Tibial nerve (tissue), 4 donors: ENCODE measurements at regions not wholly inside any gene's neighbourhood (a gene's known extent, or its start where the extent isn't known, plus 50 kb on each side); places are given as distances from the start of the nearest gene placed in this dataset.

Experiments
- DNase-seq, 2 donors: peaks; one replicate each; pipeline ENCODE4 v3.0.0-alpha.2; 2019; ENCODE audit warnings: low spot score in 2 of 2
- H3K27ac ChIP-seq, 4 donors: fragments of 200-600 bp; sonication (generic) in 3 of 4; one replicate each; pipeline ENCODE4 v1.5.1; 2017 to 2019; ENCODE audit warnings: mild to moderate bottlenecking in 1 of 4
- H3K27me3 ChIP-seq, 2 donors: fragments of 200-600 bp; sonication (generic) in 1 of 2; one replicate each; pipeline versions ENCODE4 v1.5.1 to v1.6.0; 2017 to 2019
- H3K36me3 ChIP-seq, 3 donors: fragments of 200-600 bp; sonication (generic); one replicate each; pipeline ENCODE4 v1.5.1; 2018 to 2019
- H3K4me1 ChIP-seq, 4 donors: fragments of 200-600 bp; sonication (generic) in 3 of 4; one replicate each; pipeline ENCODE4 v1.5.1; 2017 to 2019
- H3K4me3 ChIP-seq, 4 donors: fragments of 200-600 bp; sonication (generic) in 3 of 4; one replicate each; pipeline ENCODE4 v1.5.1; 2017 to 2019; ENCODE audit warnings: mild to moderate bottlenecking in 1 of 4, moderate library complexity in 1 of 4
- H3K9me3 ChIP-seq, 4 donors: fragments of 200-600 bp; sonication (generic) in 3 of 4; one replicate each; pipeline ENCODE4 v1.5.1; 2017 to 2019
- EP300 ChIP-seq, 2 donors: sonication (generic); formaldehyde crosslinking; IDR thresholded peaks; one replicate each; pipeline ENCODE4 v1.6.1; 2017; ENCODE audit warnings: antibody characterized with exemption in 2 of 2, mild to moderate bottlenecking in 1 of 2
- POLR2A ChIP-seq, 2 donors: fragments of 450-650 bp; IDR thresholded peaks; one replicate each; pipeline ENCODE4 v1.6.1; 2017; ENCODE audit warnings: antibody characterized with exemption in 2 of 2, mild to moderate bottlenecking in 2 of 2, moderate library complexity in 2 of 2
- WGBS, 2 donors: methylation state at CpG; one replicate each; pipeline ENCODE4 v1.1.5; 2018; 5-methylcytosine and 5-hydroxymethylcytosine counted together
- TF ChIP-seq, protein P1 (sequence below), 5 experiments: fragments of 200-600 bp in 3 of 5; fragments of 450-650 bp in 2 of 5; sonication (generic) in 3 of 5; IDR thresholded peaks; one replicate each; pipeline ENCODE4 v1.5.1; 2016 to 2019; ENCODE audit warnings: antibody characterized with exemption in 5 of 5, mild to moderate bottlenecking in 3 of 5, moderate library complexity in 2 of 5

DNA sequence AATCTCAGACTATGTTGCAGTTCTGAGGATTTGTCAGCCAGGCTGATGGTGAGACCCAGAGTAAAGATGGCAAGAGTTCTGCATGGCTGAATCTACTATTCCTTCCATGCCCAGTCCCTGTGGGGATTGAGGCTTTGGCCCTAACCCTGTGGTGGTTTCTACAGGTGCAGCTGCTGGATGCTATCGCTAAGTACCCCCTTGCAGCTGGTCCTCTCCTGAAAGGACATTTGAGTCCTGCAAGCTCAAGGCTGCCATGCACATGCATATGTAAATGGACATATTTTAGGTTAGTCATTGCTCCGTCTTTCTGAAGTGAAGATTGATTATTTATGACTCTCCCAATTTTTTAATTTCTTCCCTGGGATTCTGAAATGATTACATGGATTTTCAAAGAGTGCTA, 1122.2 kb upstream of the CELF2 start:
- 89 to 91% methylated on average over 2 of the region's 2 CpGs for WGBS, 2 donors
- TF ChIP-seq POLR2A (IDR thresholded peaks at IDR 0.05): no peak
- no peak for TF ChIP-seq EP300 (IDR thresholded peaks at IDR 0.05)
- TF ChIP-seq, protein P1, sequence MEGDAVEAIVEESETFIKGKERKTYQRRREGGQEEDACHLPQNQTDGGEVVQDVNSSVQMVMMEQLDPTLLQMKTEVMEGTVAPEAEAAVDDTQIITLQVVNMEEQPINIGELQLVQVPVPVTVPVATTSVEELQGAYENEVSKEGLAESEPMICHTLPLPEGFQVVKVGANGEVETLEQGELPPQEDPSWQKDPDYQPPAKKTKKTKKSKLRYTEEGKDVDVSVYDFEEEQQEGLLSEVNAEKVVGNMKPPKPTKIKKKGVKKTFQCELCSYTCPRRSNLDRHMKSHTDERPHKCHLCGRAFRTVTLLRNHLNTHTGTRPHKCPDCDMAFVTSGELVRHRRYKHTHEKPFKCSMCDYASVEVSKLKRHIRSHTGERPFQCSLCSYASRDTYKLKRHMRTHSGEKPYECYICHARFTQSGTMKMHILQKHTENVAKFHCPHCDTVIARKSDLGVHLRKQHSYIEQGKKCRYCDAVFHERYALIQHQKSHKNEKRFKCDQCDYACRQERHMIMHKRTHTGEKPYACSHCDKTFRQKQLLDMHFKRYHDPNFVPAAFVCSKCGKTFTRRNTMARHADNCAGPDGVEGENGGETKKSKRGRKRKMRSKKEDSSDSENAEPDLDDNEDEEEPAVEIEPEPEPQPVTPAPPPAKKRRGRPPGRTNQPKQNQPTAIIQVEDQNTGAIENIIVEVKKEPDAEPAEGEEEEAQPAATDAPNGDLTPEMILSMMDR (IDR thresholded peaks at IDR 0.05): no peak

DNA sequence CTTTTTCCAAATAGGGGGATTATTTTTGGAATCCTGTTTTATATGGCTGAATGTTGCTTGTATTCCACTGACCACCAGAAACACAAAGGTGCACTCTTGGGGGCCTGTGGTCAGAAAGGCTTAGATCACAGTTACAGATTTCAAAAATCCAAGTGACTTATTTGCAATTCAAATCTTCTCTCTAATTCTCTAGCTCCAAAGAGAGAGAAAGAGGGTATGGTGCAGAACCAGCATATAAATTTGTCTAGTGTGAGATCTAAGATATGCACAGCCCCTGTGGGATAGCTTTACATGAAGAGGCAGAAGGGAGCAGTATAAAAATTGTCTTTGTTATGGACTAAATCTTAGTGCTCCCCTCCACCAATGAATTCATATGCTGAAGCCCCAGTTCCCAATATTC, 1121.7 kb upstream of the CELF2 start:
- Histone ChIP-seq H3K36me3 (no peaks in the 10 kb centered on the region), H3K4me3 (no peak overlapping the region), H3K27ac (no peak overlapping the region), H3K27me3 (no peaks in the 10 kb centered on the region), H3K4me1 (peaks cover 0 to 4% (median 0%) of the 10 kb centered on the region in 4 donors), H3K9me3 (no peaks in the 10 kb centered on the region)
- no peak for DNase-seq
- TF ChIP-seq POLR2A (IDR thresholded peaks at IDR 0.05) (no peak), EP300 (IDR thresholded peaks at IDR 0.05) (no peak)
- TF ChIP-seq, protein P1 (IDR thresholded peaks at IDR 0.05): no peak

More for the DNA sequence above, 1122.2 kb upstream of the CELF2 start:
- Histone ChIP-seq H3K36me3 (no peaks in the 10 kb centered on the region), H3K27me3 (no peaks in the 10 kb centered on the region), H3K9me3 (no peaks in the 10 kb centered on the region), H3K27ac (no peak overlapping the region), H3K4me3 (no peak overlapping the region), H3K4me1 (peaks cover 0 to 4% (median 0%) of the 10 kb centered on the region in 4 donors)
- DNase-seq: no peak

DNA sequence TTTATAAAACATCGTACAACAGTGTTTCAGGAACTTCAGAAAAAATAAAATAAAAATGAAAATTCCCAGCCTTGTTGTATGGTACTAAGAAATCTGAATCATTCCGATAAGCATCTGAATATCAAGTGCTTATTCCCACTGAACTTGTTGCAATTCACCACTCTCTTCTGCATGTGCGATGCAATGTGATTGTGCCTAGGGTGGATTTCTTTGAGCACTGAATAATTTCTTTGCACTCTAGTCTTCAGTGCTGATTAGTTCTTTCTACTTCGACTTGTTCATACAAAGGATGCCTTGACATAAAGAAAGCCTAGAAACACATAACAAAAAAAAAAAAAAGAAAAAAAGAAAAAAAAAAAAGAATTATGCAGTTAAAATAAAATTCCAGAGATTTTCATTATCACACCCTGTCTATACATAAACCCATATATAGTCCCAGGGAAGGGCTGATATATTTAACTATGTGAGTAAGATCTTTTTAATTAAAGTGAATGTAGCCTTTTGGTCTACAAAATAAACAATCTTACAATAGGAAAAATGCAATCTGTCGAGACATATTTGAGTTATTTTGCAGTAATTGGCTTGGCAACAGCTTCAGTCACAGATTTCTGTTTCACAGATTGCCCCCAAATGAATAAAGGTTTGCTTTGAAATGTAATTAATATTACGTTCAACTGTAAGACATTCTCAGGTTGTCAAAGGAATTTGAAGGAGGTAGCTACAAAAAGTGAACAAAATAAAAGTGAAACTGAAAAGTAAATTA, 1118.9 kb upstream of the CELF2 start:
- Histone ChIP-seq H3K4me1 (peaks cover 0 to 4% (median 0%) of the 10 kb centered on the region in 4 donors), H3K27me3 (no peaks in the 10 kb centered on the region), H3K27ac (no peak overlapping the region), H3K9me3 (no peaks in the 10 kb centered on the region), H3K36me3 (no peaks in the 10 kb centered on the region), H3K4me3 (no peak overlapping the region)
- TF ChIP-seq, protein P1 (IDR thresholded peaks at IDR 0.05): no peak
- TF ChIP-seq EP300 (IDR thresholded peaks at IDR 0.05) (no peak), POLR2A (IDR thresholded peaks at IDR 0.05) (no peak)
- DNase-seq: no peak
- WGBS, 2 donors: 49 to 53% methylated on average over 6 of the region's 6 CpGs

DNA sequence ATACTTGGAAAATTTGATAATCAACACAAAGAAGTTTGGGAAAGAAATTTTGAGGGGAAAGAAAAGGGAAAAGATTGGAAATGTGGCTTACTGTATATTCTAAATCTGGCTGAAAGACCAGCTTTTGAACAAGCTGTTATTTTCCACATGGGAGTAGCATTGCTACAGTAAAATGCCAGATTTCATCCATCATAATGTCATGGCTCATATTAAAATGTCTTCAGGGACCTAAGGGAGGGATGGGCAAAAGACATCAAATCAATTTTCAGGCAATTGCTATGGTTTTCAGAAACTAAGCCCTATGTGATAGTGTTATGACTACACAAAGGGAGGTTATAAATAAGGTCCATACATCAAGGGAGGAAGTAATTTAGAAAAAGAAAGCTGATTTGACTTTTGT, 1116.9 kb upstream of the CELF2 start:
- Histone ChIP-seq H3K27me3 (no peaks in the 10 kb centered on the region), H3K4me3 (no peak overlapping the region), H3K27ac (no peak overlapping the region), H3K4me1 (peaks cover 0 to 4% (median 0%) of the 10 kb centered on the region in 4 donors), H3K9me3 (peaks cover 0 to 5% (median 0%) of the 10 kb centered on the region in 4 donors), H3K36me3 (no peaks in the 10 kb centered on the region)
- TF ChIP-seq EP300 (IDR thresholded peaks at IDR 0.05) (no peak), POLR2A (IDR thresholded peaks at IDR 0.05) (no peak)
- TF ChIP-seq, protein P1 (IDR thresholded peaks at IDR 0.05): no peak
- no peak for DNase-seq

DNA sequence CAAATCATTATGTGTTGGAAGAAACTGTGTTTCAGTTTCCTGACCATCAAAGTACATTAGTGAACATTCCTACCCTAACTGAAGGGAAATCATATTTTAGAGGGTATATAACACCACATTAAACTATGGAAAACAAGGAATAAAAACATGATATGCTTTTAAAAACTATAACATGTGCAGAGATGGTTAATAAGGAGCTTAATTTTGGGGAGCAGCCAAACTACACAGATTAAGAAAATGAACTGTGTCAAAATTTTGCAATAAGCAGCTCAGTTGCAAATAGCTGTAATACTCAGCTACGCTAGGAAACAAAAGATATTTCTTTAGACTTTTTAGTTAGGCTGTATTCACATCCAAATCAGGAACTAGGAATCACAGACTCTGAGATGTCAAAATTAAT, 1115.7 kb upstream of the CELF2 start:
- TF ChIP-seq, protein P1 (IDR thresholded peaks at IDR 0.05): no peak
- no peak for TF ChIP-seq POLR2A (IDR thresholded peaks at IDR 0.05)
- TF ChIP-seq EP300 (IDR thresholded peaks at IDR 0.05): no peak

More for the DNA sequence above, 1115.7 kb upstream of the CELF2 start:
- no peaks in the 10 kb centered on the region for H3K27me3 ChIP-seq
- no peaks in the 10 kb centered on the region for H3K36me3 ChIP-seq
- no peak overlapping the region for H3K4me3 ChIP-seq
- DNase-seq: no peak
- H3K9me3 ChIP-seq: peaks cover 0 to 15% (median 0%) of the 10 kb centered on the region in 4 donors
- peaks cover 0 to 4% (median 0%) of the 10 kb centered on the region in 4 donors for H3K4me1 ChIP-seq
- 27 to 38% methylated on average over 1 of the region's 1 CpG for WGBS, 2 donors
- no peak overlapping the region for H3K27ac ChIP-seq
